Sigmoid colon (tissue), 4 donors: ENCODE measurements at regions not wholly inside any gene's neighbourhood (a gene's known extent, or its start where the extent isn't known, plus 50 kb on each side); places are given as distances from the start of the nearest gene placed in this dataset.

Experiments
- CTCF ChIP-seq, 4 experiments: fragments of 450-650 bp in 3 of 4; fragments of 200-600 bp in 1 of 4; IDR thresholded peaks; one replicate each; pipeline ENCODE4 v1.5.1; 2016 to 2019; ENCODE audit warnings: antibody characterized with exemption in 4 of 4, mild to moderate bottlenecking in 3 of 4, moderate library complexity in 2 of 4
- POLR2AphosphoS5 ChIP-seq, 4 donors: sonication (generic); formaldehyde crosslinking; IDR thresholded peaks; one replicate each; pipeline ENCODE4 v1.6.1; 2017; ENCODE audit warnings: antibody characterized with exemption in 4 of 4

- no peak for TF ChIP-seq POLR2AphosphoS5 (IDR thresholded peaks at IDR 0.05)
- no peak for TF ChIP-seq CTCF (IDR thresholded peaks at IDR 0.05)
These were observed 249.3 kb upstream of the DIPK2B start for GRCh38 chrX:45449982-45450381.
